PC-9 (cell line): ENCODE measurements at regions not wholly inside any gene's neighbourhood (a gene's known extent, or its start where the extent isn't known, plus 50 kb on each side); places are given as distances from the start of the nearest gene placed in this dataset.

ENCODE experiments used
- BruUV-seq: library from RNA; stranded (reverse); fragments of 400-500 nt; replicated peaks from 2 replicates; lab custom pipeline; 2021; lab: Mats Ljungman, UMichigan
- CTCF ChIA-PET: fragments of 300-600 bp; sonication (Branson Sonifier 250); formaldehyde crosslinking; loops from one replicate; lab custom pipeline; 2022; ENCODE audit warnings: antibody characterized with exemption; lab: Charles Lee
- POLR2A ChIA-PET: fragments of 300-600 bp; sonication (Branson Sonifier 250); formaldehyde crosslinking; loops from one replicate; lab custom pipeline; 2022; ENCODE audit warnings: antibody characterized with exemption; ENCODE audit not compliant: unreplicated experiment; lab: Charles Lee
- DNase-seq, 2 experiments: peaks; one replicate each; pipeline versions ENCODE4 v3.0.0 to v3.0.0-alpha.2; 2015 to 2022; ENCODE audit warnings: mixed read lengths in 1 of 2
- H2AFZ ChIP-seq: fragments of 200-600 bp; sonication (generic); 2 replicates; pipeline ENCODE4 v1.8.1; 2017; ENCODE audit warnings: antibody characterized with exemption
- H3F3A ChIP-seq: fragments of 200-600 bp; sonication (generic); 2 replicates; pipeline ENCODE4 v1.8.1; 2017; ENCODE audit warnings: antibody characterized with exemption, mild to moderate bottlenecking, low read depth; ENCODE audit not compliant: insufficient read depth
- H3K27ac ChIP-seq: fragments of 200-600 bp; sonication (generic); 2 replicates; pipeline ENCODE4 v1.6.1; 2016; ENCODE audit warnings: mixed run types
- H3K27me3 ChIP-seq: fragments of 200-600 bp; sonication (generic); 2 replicates; pipeline ENCODE4 v1.6.1; 2016; ENCODE audit warnings: low read depth, mixed run types; ENCODE audit not compliant: insufficient read depth
- H3K36me3 ChIP-seq: fragments of 200-600 bp; sonication (generic); 2 replicates; pipeline ENCODE4 v1.6.1; 2016; ENCODE audit warnings: low read depth, mixed run types
- H3K4me1 ChIP-seq: fragments of 200-600 bp; sonication (generic); replicated peaks from 2 replicates; pipeline ENCODE4 v1.6.1; 2016; ENCODE audit warnings: mixed run types; ENCODE audit not compliant: insufficient read depth
- H3K4me2 ChIP-seq: fragments of 200-600 bp; sonication (generic); 2 replicates; pipeline ENCODE4 v1.6.1; 2017; ENCODE audit warnings: mixed run types
- H3K4me3 ChIP-seq: fragments of 200-600 bp; sonication (generic); 2 replicates; pipeline ENCODE4 v1.6.1; 2016; ENCODE audit warnings: mixed run types
- H3K79me2 ChIP-seq: fragments of 200-600 bp; sonication (generic); 2 replicates; pipeline ENCODE4 v1.6.1; 2017; ENCODE audit warnings: low read depth, mixed run types
- H3K9me2 ChIP-seq: fragments of 200-600 bp; sonication (generic); 2 replicates; pipeline ENCODE4 v1.8.1; 2017; ENCODE audit warnings: mild to moderate bottlenecking; ENCODE audit not compliant: insufficient read depth
- H3K9me3 ChIP-seq: fragments of 200-600 bp; sonication (generic); 2 replicates; pipeline ENCODE4 v1.8.1; 2016; ENCODE audit warnings: low read depth; ENCODE audit not compliant: insufficient read depth
- H4K20me1 ChIP-seq: fragments of 200-600 bp; sonication (generic); 2 replicates; pipeline ENCODE4 v1.8.1; 2017; ENCODE audit not compliant: insufficient read depth
- EZH2 ChIP-seq: fragments of 200-600 bp; sonication (generic); IDR thresholded peaks from 2 replicates; pipeline ENCODE4 v1.8.0; 2017; ENCODE audit warnings: antibody characterized with exemption, low read depth
- intact Hi-C: fragments of 100-400 bp; cut with micrococcal nuclease; formaldehyde crosslinking; loops from one replicate; pipeline ENCODE4 v1.10.0; 2022; ENCODE audit not compliant: unreplicated experiment
- TF ChIP-seq, protein P1 (sequence below): fragments of 200-600 bp; sonication (generic); conservative IDR thresholded peaks from 2 replicates; pipeline ENCODE4 v1.6.1; 2017; ENCODE audit warnings: mixed run types, antibody characterized with exemption, mild to moderate bottlenecking, moderate library complexity

DNA sequence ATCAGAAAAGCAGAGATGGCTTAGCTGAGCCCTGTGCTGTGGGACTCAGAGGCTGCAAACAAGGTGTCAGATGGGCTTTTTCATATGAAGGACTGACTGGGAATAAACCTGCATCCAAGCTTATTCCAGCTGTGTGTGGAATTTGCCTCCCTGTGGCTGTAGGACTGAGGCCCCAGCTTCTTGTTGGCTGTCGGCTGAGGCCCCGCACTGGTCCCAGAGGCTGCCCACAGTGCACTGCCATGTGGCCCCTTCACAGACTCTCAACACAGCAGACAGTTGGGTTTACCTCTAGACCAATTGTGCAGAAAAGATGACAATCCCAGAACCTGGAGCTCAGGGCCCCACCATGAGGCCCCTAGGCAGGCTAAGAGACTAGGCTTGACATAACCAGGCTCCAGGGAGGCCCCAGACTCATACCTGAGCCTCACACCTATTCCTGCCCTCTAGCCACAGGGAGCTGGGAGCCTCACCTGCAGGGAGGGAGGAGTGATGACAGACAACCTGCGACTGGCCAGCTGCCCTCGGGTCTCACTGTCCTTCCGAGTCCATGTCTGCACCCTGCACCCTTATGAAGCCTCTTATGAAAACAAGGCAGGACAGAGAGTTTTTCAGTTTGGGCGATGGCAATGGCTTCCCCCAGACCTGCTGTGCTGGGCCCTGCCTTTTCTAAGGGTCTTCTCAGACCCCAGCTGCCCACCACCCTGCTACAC is 615.5 kb downstream of the NPHP4 start:
- no TSS peak for BruUV-seq
- CTCF ChIA-PET: no interaction called here

DNA sequence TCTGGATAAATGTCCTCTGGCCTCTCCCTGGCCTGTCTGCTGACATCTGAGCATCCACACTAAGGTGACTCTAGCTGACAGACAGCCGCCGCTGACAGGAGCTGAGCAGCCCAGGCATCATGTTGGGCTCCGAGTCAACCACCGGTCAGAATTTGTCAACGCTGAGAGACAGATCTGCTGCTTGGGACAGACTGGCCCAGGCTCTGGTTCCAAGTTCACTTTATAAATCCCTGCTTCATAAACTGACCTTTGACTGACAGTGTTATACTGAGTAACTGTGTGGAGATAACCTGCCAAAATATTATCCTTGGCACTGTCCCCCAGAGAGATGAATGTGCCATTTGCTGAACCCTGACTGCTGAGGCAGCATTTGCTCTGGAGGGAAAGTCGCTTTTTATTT is 616.7 kb downstream of the NPHP4 start:
- Histone ChIP-seq H3K4me1 (0 out of 2 replicates have a peak, but pooled peaks cover 2% of the 10 kb centered on the region), H2AFZ (no peak overlapping the region), H3K27me3 (no peaks in the 10 kb centered on the region), H4K20me1 (no peaks in the 10 kb centered on the region), H3K9me3 (no peaks in the 10 kb centered on the region), H3K4me3 (no peak overlapping the region), H3K9me2 (no peaks in the 10 kb centered on the region), H3K27ac (no peak overlapping the region), H3K4me2 (no peak overlapping the region), H3K36me3 (no peaks in the 10 kb centered on the region), H3F3A (no peaks in the 10 kb centered on the region), H3K79me2 (no peaks in the 10 kb centered on the region)
- BruUV-seq: no TSS peak
- intact Hi-C loops: no loop called here
- CTCF ChIA-PET: no interaction called here
- no peak for DNase-seq
- TF ChIP-seq, protein P1, sequence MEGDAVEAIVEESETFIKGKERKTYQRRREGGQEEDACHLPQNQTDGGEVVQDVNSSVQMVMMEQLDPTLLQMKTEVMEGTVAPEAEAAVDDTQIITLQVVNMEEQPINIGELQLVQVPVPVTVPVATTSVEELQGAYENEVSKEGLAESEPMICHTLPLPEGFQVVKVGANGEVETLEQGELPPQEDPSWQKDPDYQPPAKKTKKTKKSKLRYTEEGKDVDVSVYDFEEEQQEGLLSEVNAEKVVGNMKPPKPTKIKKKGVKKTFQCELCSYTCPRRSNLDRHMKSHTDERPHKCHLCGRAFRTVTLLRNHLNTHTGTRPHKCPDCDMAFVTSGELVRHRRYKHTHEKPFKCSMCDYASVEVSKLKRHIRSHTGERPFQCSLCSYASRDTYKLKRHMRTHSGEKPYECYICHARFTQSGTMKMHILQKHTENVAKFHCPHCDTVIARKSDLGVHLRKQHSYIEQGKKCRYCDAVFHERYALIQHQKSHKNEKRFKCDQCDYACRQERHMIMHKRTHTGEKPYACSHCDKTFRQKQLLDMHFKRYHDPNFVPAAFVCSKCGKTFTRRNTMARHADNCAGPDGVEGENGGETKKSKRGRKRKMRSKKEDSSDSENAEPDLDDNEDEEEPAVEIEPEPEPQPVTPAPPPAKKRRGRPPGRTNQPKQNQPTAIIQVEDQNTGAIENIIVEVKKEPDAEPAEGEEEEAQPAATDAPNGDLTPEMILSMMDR: no peak
- TF ChIP-seq EZH2: no peak
- POLR2A ChIA-PET: no interaction called here

More for the DNA sequence above, 615.5 kb downstream of the NPHP4 start:
- POLR2A ChIA-PET: no interaction called here
- no peaks in the 10 kb centered on the region for H3K9me2 ChIP-seq
- no peak overlapping the region for H3K4me3 ChIP-seq
- no peaks in the 10 kb centered on the region for H4K20me1 ChIP-seq
- H3K79me2 ChIP-seq: no peaks in the 10 kb centered on the region
- no peaks in the 10 kb centered on the region for H3K4me1 ChIP-seq
- no peak for TF ChIP-seq EZH2
- TF ChIP-seq, protein P1: no peak
- no peak overlapping the region for H3K4me2 ChIP-seq
- no peak overlapping the region for H3K27ac ChIP-seq
- no peak for DNase-seq
- no peaks in the 10 kb centered on the region for H3K9me3 ChIP-seq
- H3F3A ChIP-seq: no peaks in the 10 kb centered on the region
- H3K36me3 ChIP-seq: no peaks in the 10 kb centered on the region
- no peak overlapping the region for H2AFZ ChIP-seq
- no peaks in the 10 kb centered on the region for H3K27me3 ChIP-seq
- intact Hi-C loops: no loop called here

DNA sequence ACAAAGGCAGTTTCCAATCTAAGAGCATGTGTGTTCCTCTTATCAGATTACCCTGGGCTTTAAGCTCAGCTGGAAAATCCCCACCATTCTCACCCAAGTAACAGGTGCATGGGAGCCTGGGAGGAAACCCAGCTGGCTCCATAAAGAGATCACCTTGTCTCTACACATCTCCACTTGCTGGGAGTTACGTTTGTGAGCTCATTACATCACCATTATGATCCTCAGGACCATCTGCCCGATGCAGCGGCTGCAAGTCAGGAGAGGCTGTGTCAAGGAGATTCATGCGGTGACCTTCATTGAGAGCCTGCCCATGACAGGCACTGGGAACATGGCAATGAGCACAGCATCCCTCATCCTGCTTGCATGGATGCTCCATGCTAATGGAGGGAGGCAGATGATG is 618.0 kb downstream of the NPHP4 start:
- Histone ChIP-seq H3K27me3 (no peaks in the 10 kb centered on the region), H3K4me2 (no peak overlapping the region), H2AFZ (no peak overlapping the region), H3K4me3 (no peak overlapping the region), H3K4me1 (0 out of 2 replicates have a peak, but pooled peaks cover 6% of the 10 kb centered on the region), H3K27ac (no peak overlapping the region), H3K9me3 (no peaks in the 10 kb centered on the region), H3K79me2 (no peaks in the 10 kb centered on the region), H4K20me1 (no peaks in the 10 kb centered on the region), H3K9me2 (no peaks in the 10 kb centered on the region), H3K36me3 (no peaks in the 10 kb centered on the region), H3F3A (no peaks in the 10 kb centered on the region)
- no peak for TF ChIP-seq EZH2
- TF ChIP-seq, protein P1: no peak
- POLR2A ChIA-PET: no interaction called here
- CTCF ChIA-PET: no interaction called here
- DNase-seq: no peak
- BruUV-seq: no TSS peak
- intact Hi-C loops: no loop called here
